LNCAP (cell line): ENCODE measurements at regions not wholly inside any gene's neighbourhood (a gene's known extent, or its start where the extent isn't known, plus 50 kb on each side); places are given as distances from the start of the nearest gene placed in this dataset.

Experiments
- TF ChIP-seq, protein P1 (sequence below): fragments of 450-650 bp; IDR thresholded peaks from 2 replicates; pipeline ENCODE4 v1.5.1; 2017; ENCODE audit warnings: mild to moderate bottlenecking

DNA sequence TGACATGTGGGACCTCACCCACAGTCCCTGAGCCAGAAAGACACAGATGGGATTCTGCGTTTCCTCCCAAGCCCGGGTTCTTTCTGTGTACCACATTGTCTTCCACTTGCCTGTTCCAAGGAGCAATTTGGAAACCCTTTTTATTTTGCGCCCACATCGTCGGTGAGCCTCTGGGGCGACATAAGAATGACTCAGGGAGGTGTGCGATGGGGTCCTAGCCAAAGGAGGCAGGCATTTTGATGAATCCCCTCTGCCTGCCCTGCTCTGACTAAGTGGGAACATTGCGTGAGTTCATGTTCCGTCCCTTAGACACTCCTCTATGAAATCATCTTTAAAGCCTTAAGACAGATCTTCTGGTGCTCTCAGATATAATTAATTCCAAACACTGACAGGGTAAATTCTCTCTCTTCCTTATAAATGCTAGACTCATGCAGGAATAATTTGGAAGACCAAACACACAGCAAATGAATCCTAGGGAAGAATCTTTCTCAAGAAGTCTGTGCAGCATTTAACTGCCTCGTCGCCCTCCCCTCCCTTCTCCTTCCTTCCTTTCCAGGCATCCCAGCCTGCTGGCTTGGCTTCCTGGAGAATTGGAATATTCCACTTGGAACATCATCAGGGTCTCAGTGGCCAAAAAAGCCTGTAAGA lies 52.7 kb upstream of the FOXF1 start:
- TF ChIP-seq, protein P1, sequence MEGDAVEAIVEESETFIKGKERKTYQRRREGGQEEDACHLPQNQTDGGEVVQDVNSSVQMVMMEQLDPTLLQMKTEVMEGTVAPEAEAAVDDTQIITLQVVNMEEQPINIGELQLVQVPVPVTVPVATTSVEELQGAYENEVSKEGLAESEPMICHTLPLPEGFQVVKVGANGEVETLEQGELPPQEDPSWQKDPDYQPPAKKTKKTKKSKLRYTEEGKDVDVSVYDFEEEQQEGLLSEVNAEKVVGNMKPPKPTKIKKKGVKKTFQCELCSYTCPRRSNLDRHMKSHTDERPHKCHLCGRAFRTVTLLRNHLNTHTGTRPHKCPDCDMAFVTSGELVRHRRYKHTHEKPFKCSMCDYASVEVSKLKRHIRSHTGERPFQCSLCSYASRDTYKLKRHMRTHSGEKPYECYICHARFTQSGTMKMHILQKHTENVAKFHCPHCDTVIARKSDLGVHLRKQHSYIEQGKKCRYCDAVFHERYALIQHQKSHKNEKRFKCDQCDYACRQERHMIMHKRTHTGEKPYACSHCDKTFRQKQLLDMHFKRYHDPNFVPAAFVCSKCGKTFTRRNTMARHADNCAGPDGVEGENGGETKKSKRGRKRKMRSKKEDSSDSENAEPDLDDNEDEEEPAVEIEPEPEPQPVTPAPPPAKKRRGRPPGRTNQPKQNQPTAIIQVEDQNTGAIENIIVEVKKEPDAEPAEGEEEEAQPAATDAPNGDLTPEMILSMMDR, result no peak

DNA sequence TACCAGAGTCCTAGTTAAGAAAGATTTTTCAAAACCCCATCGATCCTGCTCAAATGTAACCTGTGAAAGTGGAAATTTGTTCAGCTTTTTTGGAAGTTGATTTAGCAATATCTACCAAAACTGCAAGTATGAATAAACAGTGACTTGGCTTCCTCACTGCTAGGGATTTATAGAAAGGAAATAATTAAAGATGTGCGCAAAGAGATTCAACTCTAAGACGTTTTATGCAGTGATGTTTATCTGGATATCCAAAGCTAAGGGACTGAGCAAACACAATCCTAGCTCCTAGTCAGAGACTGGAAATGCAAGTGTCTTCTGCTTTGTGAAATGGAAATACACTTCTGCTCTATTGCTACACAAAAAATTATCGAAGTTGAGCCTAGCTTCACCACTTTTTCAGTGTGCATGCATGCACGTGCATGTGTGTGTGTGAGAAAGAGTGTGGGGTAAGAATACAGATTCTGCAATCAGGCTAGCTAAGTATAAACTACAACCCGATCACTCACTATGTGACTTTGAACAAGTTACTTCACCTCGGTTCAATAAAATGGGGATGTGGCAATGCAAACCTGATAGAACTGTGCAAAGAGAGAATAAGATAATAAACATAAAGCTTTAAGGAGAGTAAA lies 52.1 kb upstream of the FOXF1 start:
- TF ChIP-seq, protein P1, result no peak

DNA sequence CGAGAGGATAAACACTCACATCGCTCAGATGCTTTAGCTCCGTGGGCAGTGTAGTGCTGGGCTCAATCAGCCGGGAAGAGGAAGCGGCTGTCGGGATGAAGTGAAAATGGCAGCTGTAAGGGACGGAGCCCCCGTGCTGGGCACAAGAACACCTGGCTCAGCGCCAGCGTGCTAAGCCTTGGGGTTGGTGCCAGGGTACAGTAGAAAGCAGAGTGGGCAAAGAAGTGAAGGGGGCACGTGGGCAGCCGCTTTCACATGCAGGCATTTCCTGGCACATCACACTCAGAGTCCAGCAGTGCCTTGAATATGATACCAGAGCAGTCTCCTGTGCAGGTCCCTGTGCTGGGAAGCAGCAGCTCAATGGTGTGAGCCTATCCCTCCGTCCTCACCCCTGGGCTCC lies 51.1 kb upstream of the FOXF1 start:
- TF ChIP-seq, protein P1, result no peak
